HEK293 (cell line): ENCODE measurements at regions not wholly inside any gene's neighbourhood (a gene's known extent, or its start where the extent isn't known, plus 50 kb on each side); places are given as distances from the start of the nearest gene placed in this dataset.

ENCODE experiments used
- HIC1 ChIP-seq: fragments of 450-650 bp; formaldehyde crosslinking; IDR thresholded peaks from 2 replicates; pipeline ENCODE4 v1.5.1; 2016; ENCODE audit warnings: missing biosample characterization, missing genetic modification characterization
- IKZF3 ChIP-seq: fragments of 450-650 bp; IDR thresholded peaks from 2 replicates; pipeline ENCODE4 v1.5.0; 2018; ENCODE audit warnings: missing biosample characterization, mild to moderate bottlenecking, missing genetic modification characterization, moderate library complexity
- KLF1 ChIP-seq: fragments of 450-650 bp; formaldehyde crosslinking; IDR thresholded peaks from 2 replicates; pipeline ENCODE4 v1.5.1; 2016; ENCODE audit warnings: missing biosample characterization, missing genetic modification characterization
- MEIS1 ChIP-seq: sonication (generic); formaldehyde crosslinking; IDR thresholded peaks from 2 replicates; pipeline ENCODE4 v1.8.1; 2022; ENCODE audit warnings: missing genetic modification reagents, mild to moderate bottlenecking, borderline replicate concordance
- MYNN ChIP-seq: fragments of 450-650 bp; formaldehyde crosslinking; IDR thresholded peaks from 2 replicates; pipeline ENCODE4 v1.5.1; 2016; ENCODE audit warnings: missing biosample characterization, missing genetic modification characterization, borderline replicate concordance
- PBX3 ChIP-seq: sonication (generic); formaldehyde crosslinking; IDR thresholded peaks from 2 replicates; pipeline ENCODE4 v1.8.1; 2022; ENCODE audit warnings: mild to moderate bottlenecking, moderate library complexity, missing genetic modification reagents
- PRDM2 ChIP-seq: fragments of 450-650 bp; formaldehyde crosslinking; IDR thresholded peaks from 2 replicates; pipeline ENCODE4 v1.5.1; 2016; ENCODE audit warnings: missing biosample characterization, missing genetic modification characterization, borderline replicate concordance
- SCRT1 ChIP-seq: fragments of 450-650 bp; formaldehyde crosslinking; IDR thresholded peaks from 2 replicates; pipeline ENCODE4 v1.5.1; 2016; ENCODE audit warnings: missing biosample characterization, missing genetic modification characterization, borderline replicate concordance
- SCRT2 ChIP-seq: fragments of 450-650 bp; formaldehyde crosslinking; IDR thresholded peaks from 2 replicates; pipeline ENCODE4 v1.5.1; 2016; ENCODE audit warnings: missing biosample characterization, missing genetic modification characterization
- SETDB1 ChIP-seq: IDR thresholded peaks from one replicate; pipeline ENCODE4 v1.6.1; 2017; ENCODE audit warnings: mild to moderate bottlenecking, low read length, moderate library complexity, mixed read lengths; ENCODE audit not compliant: insufficient read length
- SP2 ChIP-seq: fragments of 450-650 bp; formaldehyde crosslinking; IDR thresholded peaks from 2 replicates; pipeline ENCODE4 v1.5.1; 2016; ENCODE audit warnings: missing biosample characterization, missing genetic modification characterization
- ZBTB26 ChIP-seq: fragments of 450-650 bp; formaldehyde crosslinking; optimal IDR thresholded peaks from 2 replicates; pipeline ENCODE3; 2016; ENCODE audit warnings: missing biosample characterization, mild to moderate bottlenecking, missing genetic modification characterization
- ZFHX2 ChIP-seq: fragments of 450-650 bp; formaldehyde crosslinking; conservative IDR thresholded peaks from 2 replicates; pipeline ENCODE4 v1.5.1; 2016; ENCODE audit warnings: missing biosample characterization, missing genetic modification characterization
- ZNF10 ChIP-seq: fragments of 450-650 bp; formaldehyde crosslinking; IDR thresholded peaks from 2 replicates; pipeline ENCODE4 v1.5.1; 2017; ENCODE audit warnings: missing biosample characterization, missing genetic modification characterization
- ZNF140 ChIP-seq: fragments of 450-650 bp; formaldehyde crosslinking; IDR thresholded peaks from 2 replicates; pipeline ENCODE4 v1.5.1; 2016; ENCODE audit warnings: missing biosample characterization, missing genetic modification characterization
- ZNF169 ChIP-seq: fragments of 450-650 bp; formaldehyde crosslinking; IDR thresholded peaks from 2 replicates; pipeline ENCODE4 v1.5.1; 2016; ENCODE audit warnings: missing biosample characterization, missing genetic modification characterization
- ZNF174 ChIP-seq: fragments of 450-650 bp; formaldehyde crosslinking; IDR thresholded peaks from 2 replicates; pipeline ENCODE4 v1.5.0; 2017; ENCODE audit warnings: missing biosample characterization, mild to moderate bottlenecking, missing genetic modification characterization
- ZNF175 ChIP-seq: fragments of 450-650 bp; formaldehyde crosslinking; IDR thresholded peaks from 2 replicates; pipeline ENCODE4 v1.5.1; 2016; ENCODE audit warnings: missing biosample characterization, missing genetic modification characterization
- ZNF18 ChIP-seq: fragments of 450-650 bp; formaldehyde crosslinking; IDR thresholded peaks from 2 replicates; pipeline ENCODE4 v1.5.1; 2016; ENCODE audit warnings: missing biosample characterization, missing genetic modification characterization
- ZNF23 ChIP-seq: fragments of 450-650 bp; formaldehyde crosslinking; IDR thresholded peaks from 2 replicates; pipeline ENCODE4 v1.5.1; 2016; ENCODE audit warnings: missing biosample characterization, missing genetic modification characterization, borderline replicate concordance
- ZNF266 ChIP-seq: fragments of 450-650 bp; formaldehyde crosslinking; IDR thresholded peaks from 2 replicates; pipeline ENCODE4 v1.5.1; 2016; ENCODE audit warnings: missing biosample characterization, missing genetic modification characterization, low read depth
- ZNF600 ChIP-seq: fragments of 450-650 bp; formaldehyde crosslinking; IDR thresholded peaks from 2 replicates; pipeline ENCODE4 v1.5.1; 2016; ENCODE audit warnings: missing biosample characterization, missing genetic modification characterization
- ZNF621 ChIP-seq: fragments of 450-650 bp; formaldehyde crosslinking; IDR thresholded peaks from 2 replicates; pipeline ENCODE4 v1.5.1; 2017; ENCODE audit warnings: missing biosample characterization, missing genetic modification characterization
- ZNF670 ChIP-seq: fragments of 450-650 bp; formaldehyde crosslinking; IDR thresholded peaks from 2 replicates; pipeline ENCODE4 v1.5.1; 2016; ENCODE audit warnings: missing biosample characterization, missing genetic modification characterization, low read depth
- ZNF768 ChIP-seq: fragments of 450-650 bp; formaldehyde crosslinking; IDR thresholded peaks from 2 replicates; pipeline ENCODE4 v1.5.1; 2018; ENCODE audit warnings: missing biosample characterization, mild to moderate bottlenecking, missing genetic modification characterization
- ZNF776 ChIP-seq: fragments of 450-650 bp; formaldehyde crosslinking; IDR thresholded peaks from 2 replicates; pipeline ENCODE4 v1.5.0; 2017; ENCODE audit warnings: missing biosample characterization, missing genetic modification characterization, borderline replicate concordance
- ZSCAN18 ChIP-seq: fragments of 450-650 bp; formaldehyde crosslinking; IDR thresholded peaks from 2 replicates; pipeline ENCODE4 v1.5.1; 2016; ENCODE audit warnings: missing biosample characterization, missing genetic modification characterization

GRCh38 chr12:124506145-124506831, 61.1 kb downstream of the NCOR2 start (continued):
- peak; percentile 66 for TF ChIP-seq IKZF3 (tag by site-specific recombination)
- TF ChIP-seq ZNF18 (tag by site-specific recombination) = no peak
- 0 out of 2 replicates have a peak, but pooled peaks have one; percentile 16 for TF ChIP-seq ZNF768 (tag by site-specific recombination)
- no peak for TF ChIP-seq ZNF175 (tag by site-specific recombination)
- TF ChIP-seq SCRT2 (tag by site-specific recombination) = no peak
- TF ChIP-seq ZNF169 (tag by site-specific recombination) = no peak
- peak; percentile 74 for TF ChIP-seq KLF1
- TF ChIP-seq ZNF621 (tag by site-specific recombination) = no peak
- TF ChIP-seq ZFHX2 (tag by site-specific recombination) = peak; percentile 61
- TF ChIP-seq HIC1 (tag by site-specific recombination) = peak; percentile 89
- TF ChIP-seq SCRT1 (tag by site-specific recombination) = no peak
- no peak for TF ChIP-seq SETDB1
- TF ChIP-seq ZNF776 = no peak
- no peak for TF ChIP-seq ZNF140 (tag by site-specific recombination)
- TF ChIP-seq PBX3 = no peak
- TF ChIP-seq ZNF266 = no peak
- TF ChIP-seq ZBTB26 = no peak
- TF ChIP-seq ZNF23 (tag by site-specific recombination) = no peak
- no peak for TF ChIP-seq MYNN (tag by site-specific recombination)
- TF ChIP-seq MEIS1 (CRISPR knock-in tag) = no peak
- peak; percentile 44 for TF ChIP-seq SP2
- TF ChIP-seq ZSCAN18 (tag by site-specific recombination) = no peak
- TF ChIP-seq ZNF670 (tag by site-specific recombination) = no peak
- no peak for TF ChIP-seq ZNF174 (tag by site-specific recombination)
- TF ChIP-seq ZNF10 = no peak
- TF ChIP-seq PRDM2 (tag by site-specific recombination) = no peak
- TF ChIP-seq ZNF600 (tag by site-specific recombination) = peak; percentile 95
